ENCODE measurements at regions not wholly inside any gene's neighbourhood (a gene's known extent, or its start where the extent isn't known, plus 50 kb on each side); places are given as distances from the start of the nearest gene placed in this dataset.

DNA sequence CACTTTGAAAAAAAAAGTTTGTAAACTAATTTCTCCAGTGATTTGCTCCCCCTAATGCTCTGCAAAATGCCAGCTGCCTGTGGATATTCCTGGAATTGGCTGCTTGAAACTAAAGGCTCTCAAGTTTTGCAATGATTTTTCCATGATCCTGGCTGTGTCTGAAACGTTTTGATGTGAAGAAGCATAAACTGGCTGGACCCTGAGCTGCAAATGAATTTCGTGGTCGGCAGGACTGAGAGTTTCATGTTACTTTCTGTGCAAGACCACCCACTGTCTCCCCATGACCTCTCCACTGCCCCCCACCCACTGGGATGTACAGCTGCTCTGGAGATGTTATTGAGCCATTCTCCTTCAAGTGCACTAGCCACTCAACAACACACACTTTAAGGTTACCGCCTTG, 171.3 kb upstream of the SSTR4 start:
- no peak for DNase-seq

DNA sequence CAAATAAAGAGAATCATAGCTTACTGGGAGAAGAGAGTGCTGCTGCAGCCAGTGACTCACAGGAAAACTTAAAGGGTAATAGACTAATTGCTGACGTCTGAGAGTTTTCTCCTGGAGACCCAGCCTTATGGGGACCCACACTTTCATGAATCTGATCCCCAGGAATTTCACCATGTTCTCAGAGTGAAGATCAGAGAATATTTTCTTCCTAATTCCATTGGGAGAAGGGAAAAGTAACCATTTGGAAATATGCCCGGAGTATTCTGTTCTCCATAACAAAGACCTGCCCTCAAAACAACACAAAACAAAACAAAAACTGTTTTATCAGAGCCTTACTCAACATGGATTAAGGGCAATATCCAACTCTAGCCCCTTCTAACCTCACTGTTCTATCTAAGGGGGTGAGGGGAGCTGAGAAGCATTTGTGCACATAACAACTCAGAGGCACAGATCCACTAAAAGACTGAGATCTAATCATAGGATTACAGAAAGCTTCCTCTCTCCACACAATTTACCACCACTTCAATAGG, 168.2 kb upstream of the SSTR4 start:
- DNase-seq: no peak

DNA sequence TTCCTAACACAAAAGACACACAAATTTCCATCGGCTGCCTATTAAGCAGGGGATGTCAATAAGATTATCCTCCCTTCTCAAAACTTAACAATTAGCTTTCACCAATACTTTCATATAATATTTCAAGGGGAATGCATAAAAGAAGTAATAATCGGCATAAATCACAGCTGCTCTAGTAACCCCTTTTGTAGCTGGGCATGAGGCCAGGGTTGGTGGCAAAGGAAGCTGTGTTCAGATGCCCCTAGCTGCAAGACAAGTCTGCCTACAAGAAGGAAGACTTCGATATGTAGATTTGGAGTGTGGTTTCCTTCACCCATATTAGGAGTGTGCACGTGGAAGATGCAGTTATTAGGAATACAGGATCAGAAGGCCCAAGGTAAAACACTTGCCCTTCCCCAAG, 156.9 kb upstream of the SSTR4 start:
- no peak for DNase-seq

DNA sequence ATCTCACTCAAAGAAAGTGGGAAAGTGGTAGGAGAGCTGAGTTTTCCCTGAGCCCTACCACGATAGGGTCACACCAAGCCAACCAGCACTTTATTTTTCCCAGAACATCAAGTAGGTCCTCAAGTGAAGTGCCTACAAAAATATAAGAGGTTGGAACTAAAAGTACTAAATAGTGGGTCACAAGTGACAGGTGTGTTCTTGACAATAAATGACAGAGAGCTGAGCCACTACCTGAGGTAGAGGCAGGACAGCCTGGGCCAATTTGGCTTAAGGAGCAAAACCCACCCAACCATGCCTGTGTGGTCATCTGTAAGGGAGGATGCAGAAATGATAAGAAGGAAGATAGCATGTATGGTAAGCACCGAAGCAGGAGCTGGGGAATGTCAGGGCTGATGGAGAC, 154.8 kb upstream of the SSTR4 start:
- no peak for DNase-seq

DNA sequence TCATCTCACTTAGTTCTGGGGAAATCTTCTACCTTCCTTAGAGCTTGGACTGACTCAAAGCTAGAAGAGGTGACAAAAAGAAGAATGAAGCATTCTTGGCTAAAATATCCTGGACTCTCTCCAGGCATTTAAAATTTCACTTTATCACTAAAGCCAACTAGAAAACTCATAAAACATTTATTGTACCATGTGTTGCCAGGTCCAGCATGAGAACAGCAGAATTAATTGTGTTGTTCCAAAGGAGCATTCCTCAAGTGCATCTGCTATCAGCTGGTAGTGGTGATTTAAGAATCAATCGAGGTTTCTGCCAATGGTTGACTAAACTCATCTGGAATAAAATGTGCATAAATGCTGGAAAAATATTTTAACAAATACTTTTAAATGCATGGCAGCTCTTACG, 147.3 kb upstream of the SSTR4 start:
- DNase-seq: no peak

DNA sequence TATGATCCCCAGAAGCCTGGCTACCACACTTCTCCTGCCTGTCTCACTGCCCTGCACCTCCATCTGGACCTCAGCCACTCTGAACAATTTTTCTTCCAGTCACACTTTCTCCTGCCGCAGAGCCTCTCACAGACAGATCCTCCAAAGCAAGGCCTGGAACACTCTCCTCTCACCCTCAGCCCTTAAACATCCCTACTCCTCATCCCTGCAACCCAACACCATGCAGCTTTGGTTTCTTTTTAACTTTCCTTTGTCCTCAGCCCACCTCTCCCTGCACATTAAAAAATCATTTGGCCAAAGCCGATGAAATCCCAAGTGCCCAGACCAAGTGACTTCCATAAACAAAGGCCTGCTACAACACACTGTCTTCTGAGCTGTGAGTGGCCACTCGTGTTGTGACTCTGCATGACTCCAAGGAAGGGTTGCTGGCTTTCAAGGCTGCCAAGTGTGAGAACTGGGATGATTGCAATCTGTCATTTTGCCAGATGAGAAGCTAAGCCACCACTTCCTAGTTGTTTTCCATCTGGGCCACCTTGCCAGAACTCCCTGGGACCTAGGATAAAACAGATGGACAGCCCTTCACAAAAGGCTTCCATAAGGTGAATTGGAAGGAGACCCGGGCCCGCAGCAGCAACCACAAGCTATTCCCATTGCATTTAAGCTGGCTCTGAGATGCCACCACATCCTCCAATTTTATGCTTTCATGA, 144.4 kb upstream of the SSTR4 start:
- DNase-seq: no peak

DNA sequence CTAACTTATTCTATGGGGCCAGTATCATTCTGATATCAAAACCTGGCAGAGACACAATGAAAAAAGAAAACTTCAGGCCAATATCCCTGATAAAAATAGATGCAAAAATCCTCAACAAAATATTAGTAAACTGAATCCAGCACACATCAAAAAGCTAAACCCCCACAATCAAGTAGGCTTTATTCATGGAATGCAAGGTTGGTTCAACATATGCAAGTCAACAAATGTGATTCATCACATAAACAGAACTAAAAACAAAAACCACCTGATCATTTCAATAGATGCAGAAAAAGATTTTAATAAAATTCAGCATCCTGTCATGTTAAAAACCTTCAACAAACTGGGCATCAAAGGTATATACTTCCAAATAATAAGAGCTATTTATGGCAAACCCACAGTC, 133.9 kb upstream of the SSTR4 start:
- DNase-seq: no peak

DNA sequence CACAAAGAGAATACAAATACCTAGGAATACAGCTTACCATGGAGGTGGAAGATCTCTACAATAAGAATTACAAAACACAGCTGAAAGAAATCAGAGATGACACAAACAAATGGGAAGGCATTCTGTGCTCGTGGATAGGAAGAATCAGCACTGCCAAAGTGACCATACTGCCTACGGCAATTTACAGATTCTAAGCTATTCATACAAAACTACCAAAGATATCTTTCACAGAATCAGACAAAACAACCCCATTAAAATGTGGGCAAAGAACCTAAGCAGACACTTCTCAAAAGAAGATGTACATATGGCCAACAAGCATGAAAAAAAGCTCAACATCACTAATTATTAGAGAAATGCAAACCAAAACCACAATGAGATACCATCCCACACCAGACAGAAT, 133.2 kb upstream of the SSTR4 start:
- DNase-seq: no peak

DNA sequence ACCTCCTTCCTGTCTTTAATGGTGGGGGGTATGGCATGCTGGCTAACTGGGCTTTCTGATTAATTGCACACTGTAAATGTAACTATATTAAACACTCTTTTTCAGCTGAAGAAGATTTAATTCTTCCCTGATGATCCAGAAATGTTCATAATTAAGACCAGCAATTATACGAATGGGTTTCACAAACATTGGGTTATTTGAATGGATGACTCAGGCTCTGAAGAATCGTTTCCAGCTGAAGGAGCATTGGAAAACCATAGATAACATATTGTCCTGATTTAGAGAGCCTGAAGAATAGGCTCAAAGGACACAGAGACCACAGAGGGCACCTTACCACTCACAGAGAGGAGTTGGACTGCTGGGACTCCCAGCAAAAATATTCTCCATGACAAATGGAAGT, 130.7 kb upstream of the SSTR4 start:
- no peak for DNase-seq

DNA sequence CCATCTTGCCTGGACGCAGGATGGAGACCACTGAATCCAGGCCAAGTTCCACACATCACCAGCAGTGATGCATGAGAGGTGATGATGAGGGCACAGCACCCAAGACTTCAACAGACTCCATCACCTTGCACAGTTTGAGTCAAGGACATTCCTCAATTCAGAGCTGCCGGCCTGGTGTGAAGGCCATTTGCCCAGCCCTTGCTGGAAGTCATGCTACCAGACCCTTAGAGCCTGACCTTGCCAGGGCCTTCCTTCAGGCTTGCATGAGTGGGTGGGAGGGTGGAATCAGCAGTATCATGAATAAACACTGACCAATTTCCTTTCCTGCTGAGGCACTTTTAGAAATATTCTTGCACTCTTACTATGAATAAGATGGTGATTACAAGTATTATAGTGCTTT, 130.2 kb upstream of the SSTR4 start:
- no peak for DNase-seq

DNA sequence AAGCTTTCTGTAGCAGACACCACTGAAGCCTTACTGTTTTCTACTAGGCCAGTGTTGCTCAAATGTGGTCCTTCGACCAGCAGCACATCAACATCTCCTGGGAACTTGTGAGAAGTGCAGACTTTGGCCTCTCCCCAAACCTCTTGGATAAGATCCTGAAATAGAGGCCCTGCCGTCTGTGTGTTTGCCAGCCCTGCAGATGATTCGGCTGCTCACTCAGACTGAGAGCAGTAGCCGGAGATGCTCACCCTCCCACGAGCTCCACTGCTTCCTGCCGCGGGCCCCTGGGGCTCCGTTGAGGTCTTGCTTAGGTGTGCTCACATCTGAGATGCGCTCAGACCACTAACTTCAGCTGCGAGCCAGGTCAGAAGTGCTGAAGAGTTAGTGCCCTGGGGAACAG, 129.5 kb upstream of the SSTR4 start:
- DNase-seq: no peak

DNA sequence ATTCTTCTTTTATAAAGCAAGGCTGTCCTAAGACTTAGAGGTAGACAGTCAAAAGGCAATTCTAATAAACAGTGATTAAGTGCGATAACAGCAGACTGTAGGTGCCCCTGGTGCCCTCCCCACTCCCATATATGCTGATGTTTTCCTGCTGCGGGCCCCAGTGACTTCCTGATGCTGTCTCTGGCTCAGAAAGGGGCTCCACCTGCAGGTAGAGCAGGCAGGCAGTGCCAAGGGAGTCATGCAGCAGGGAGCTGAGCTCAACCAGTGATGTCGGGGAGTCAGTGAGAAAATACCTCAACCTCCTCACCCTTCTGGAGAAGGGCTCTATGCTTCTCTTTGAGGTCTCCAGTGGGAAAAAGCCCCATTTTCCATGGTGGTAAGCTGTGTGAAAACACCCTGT, 126.7 kb upstream of the SSTR4 start:
- DNase-seq: no peak

DNA sequence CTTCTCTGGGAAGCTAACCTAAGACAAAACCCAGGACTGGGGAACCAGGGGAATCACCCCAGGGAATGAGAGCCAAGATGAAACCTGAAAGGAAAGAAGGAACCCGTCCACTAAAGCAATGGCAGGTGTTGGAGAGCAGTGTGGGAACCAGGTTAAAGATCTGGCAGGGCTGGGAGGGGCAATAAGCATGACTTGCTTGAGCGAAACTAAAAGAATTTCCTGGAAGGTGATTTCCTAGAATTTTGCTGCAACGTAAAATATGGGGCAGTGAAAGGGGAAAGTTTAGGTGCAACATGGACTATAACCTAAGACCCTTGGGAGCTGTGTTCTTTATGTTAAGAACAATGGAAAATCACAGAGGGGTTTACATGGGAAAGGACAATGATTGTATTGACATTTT, 126.2 kb upstream of the SSTR4 start:
- no peak for DNase-seq

DNA sequence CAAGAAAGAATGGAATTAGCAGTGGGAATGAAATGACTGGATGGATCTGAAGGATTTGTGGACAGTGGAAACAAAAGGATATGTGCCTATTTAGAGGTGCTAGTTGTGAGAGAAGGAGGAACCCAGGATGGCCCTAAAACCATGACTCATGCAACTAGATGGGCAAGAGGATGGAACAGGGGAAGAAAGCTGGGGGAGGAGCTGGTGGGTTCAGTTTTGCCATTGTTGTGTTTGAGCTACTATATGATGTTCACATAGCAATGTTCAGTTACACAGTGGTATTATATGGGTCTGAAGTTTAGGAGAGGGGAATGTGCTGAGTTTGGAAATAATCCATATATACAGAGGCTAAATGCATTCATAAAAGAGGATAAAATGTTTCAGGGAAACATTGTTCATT, 125.7 kb upstream of the SSTR4 start:
- DNase-seq: no peak

DNA sequence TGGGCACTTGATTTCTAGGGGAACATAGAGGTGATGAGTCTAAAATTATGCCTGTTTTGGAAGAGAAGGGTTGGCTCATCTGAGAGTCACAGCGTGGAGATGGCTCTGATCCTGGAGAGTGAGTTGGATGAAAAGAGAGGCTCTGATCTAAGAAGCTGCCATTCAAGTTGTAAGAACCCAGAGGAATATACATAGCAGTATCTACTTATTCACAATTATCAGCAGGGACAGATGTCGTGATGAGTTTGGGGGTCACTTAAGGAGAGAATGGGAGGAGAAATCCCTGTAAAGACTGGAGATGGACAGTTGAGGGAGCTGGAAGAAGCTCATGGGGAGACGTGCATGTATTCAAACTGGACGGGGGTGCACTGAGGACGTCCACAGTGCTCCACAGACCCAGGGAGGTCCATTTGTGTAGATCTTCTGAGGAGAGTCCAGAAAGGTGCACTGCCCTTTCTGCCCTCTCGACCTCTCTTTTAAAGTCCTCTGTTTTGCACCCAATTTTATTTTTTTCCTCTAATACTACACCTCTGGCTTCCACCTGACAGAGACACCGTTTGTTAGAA, 124.7 kb upstream of the SSTR4 start:
- no peak for DNase-seq

DNA sequence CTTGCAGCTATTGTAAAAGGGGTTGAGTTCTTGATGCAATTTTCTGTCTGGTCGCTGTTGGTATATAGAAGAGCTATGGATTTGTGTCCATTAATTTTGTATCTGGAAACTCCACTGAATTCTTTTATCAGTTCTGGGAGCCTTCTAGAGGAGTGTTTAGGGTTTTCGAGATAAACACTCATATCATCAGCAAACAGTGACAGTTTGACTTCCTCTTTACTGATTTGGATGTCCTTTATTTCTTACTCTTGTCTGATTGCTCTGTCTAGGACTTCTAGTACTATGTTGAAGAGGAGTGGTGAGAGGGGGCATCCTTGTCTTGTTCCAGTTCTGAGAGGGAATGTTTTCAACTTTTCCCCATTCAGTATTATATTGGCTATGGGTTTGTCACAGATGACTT, 120.8 kb upstream of the SSTR4 start:
- DNase-seq: no peak

DNA sequence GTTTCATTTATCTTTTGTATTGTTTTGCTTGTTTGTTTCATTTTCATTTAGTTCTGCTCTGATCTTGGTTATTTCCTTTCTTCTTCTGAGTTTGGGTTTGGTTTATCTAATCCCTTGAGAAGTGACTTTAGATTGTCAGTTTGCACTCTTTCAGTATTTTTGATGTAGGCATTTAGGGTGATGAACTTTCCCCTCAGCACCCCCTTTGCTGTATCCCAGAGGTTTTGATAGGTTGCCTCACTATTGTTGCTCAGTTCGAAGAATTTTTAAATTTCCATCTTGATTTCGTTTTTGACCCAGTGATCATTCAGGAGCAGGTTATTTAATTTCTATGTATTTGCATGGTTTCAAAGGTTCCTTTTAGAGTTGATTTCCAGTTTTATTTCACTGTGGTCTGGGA, 119.6 kb upstream of the SSTR4 start:
- DNase-seq: no peak

DNA sequence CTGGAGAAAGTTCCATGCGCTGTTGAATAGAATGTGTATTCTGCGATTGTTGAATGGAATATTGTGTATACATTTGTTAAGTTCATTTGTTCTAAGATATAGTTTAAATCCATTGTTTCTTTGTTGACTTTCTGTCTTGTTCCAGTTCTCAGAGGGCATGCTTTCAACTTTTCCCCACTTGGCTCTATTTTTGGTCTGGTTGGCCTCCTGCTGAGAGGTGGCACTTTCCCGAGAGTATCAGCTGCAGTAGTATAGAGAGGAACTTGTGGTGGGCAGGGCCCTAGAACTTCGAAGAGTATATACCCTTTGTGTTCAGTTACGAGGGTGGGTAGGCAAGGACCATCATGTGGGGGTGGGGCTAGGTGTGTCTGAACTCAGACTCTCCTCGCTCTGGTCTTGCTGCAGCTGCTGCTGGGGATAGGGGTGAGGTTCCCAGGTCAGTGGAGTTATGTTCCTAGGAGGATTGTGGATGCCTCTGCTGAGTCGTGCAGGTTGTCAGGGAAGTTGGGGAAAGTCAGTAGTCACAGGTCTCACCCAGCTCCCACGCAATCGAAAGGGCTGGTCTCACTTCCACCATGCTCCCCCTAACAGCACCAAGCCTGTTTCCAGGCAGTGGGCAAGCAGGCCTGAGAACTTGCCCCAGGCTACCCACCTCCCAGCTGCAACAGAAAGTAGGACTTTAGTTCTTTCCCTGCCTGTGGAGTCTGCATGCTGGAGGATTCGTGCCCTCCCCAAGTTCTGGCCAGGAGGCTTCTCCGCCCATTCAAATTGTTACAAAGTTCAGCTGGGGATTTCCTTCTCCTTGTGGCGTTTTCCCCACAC, 118.9 kb upstream of the SSTR4 start:
- no peak for DNase-seq

DNA sequence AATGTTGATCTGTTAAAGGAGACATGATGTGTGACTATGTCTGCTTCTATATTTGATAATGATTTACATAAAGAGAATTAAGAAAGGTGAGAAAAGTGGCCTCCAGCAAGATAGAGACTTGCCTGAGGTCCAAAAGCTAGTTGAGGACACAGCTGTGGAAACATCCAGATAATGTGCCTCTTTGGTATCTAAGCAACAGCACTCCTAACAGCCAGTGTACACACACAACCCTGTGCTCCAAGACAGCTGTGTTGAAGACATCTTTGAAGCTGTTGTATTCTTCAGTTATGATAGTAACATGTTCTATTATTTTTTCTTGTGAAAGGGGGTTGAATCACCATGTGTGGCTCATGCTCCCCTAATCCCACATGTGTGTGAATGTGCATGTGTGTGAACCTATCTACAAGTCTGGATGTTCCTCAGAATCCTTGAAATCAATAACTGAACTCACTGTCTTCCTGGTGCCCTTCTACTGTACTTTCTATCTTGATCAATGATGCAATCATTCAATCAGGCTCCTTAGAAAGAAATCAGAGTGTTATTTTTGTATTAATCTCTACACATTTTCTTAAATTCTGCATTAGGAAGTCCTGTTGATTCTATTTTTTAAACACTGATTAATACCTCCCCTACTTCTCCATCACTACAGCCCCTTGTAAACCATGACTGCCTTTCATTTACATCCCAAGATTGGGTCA, 116.7 kb upstream of the SSTR4 start:
- no peak for DNase-seq

DNA sequence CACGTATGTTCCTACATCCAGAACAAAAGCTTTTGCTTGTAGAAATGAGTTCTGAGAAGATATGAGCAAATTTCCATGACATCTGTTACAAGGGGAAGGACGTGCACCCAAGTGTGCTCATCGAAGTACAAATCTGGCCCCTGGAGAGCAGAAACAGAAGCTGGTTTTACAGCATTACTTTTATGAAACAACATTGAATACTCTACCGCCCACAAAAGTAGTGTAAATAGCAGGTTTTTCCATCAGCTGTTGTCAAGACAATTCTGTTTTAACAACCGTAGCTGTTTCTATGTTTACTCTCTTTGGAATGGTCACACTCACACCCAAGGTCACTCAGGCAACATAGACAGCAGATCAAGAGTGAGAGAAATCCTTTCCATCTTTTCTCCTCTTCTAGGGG, 114.2 kb upstream of the SSTR4 start:
- DNase-seq: no peak

DNA sequence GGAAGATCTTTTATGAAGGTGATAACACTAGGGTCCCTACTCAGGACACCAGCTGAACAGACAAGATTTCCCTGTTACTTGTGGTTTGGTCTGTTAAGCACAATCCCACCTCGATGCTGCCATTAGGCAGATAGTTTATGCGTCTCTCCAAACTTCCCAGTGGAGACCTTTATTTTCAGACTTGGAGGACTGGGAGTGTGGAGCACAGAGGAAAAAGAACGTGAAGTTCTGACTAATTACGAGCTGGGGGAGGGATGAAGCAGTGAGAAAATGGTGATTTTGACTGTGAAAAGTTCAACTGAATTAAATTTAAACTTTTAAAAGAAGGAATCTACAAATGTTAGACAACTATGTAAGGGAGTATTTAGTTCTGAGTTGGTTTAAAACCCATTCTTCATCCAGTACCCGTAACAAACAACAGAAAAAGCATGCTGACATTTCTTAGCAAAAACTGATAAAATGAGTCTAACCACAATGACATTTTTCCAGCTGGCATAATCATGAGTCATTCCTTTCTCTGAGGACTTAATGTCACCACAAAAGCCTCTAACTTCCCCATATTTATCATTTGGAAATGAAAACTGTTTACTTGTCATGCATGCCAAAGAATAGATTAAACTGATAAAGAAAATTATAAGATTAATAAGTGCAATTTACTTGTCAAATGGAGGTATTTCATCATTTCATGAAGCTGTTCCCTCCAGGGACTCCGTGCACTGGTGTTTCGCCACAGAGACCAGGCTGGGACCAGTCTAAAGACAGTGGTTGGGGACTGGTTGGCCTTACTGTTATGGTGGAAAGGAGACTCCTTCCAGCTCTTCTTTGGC, 113.3 kb upstream of the SSTR4 start:
- no peak for DNase-seq

DNA sequence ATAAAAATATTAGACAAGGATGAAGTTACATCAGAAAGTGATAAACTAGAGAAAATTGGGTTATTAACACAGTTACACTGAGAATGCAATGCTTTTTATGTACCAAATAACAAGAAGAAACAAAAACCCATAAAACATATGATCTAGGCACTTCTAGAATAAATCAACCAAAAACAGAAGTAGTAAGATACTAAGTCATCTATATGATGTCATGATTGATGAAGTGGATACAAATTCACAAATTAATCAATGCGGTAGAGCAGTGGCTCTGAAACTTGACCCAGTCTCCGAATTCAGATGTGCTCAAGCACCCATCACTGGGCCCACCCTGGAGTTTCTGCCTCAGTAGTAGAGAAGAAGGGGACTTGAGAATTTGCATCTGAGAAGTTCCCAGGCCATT, 112.1 kb upstream of the SSTR4 start:
- no peak for DNase-seq

Data from CD4-positive, alpha-beta T cell treated with Interleukin-1 beta for 1 hour (primary cell).